HUES64 (cell line): ENCODE measurements at regions not wholly inside any gene's neighbourhood (a gene's known extent, or its start where the extent isn't known, plus 50 kb on each side); places are given as distances from the start of the nearest gene placed in this dataset.

Experiments
- H3K27ac ChIP-seq: 2 replicates; pipeline ENCODE4 v1.7.0; 2013; ENCODE audit warnings: low read depth, low read length, inconsistent platforms
- H3K27me3 ChIP-seq: 2 replicates; pipeline ENCODE4 v1.6.1; 2013; ENCODE audit warnings: mild to moderate bottlenecking, low read length; ENCODE audit not compliant: insufficient read depth
- H3K36me3 ChIP-seq: 2 replicates; pipeline ENCODE4 v1.6.1; 2013; ENCODE audit warnings: mild to moderate bottlenecking, low read length; ENCODE audit not compliant: insufficient read depth
- H3K4me1 ChIP-seq: 2 replicates; pipeline ENCODE4 v1.6.1; 2013; ENCODE audit warnings: mild to moderate bottlenecking, low read length, moderate library complexity; ENCODE audit not compliant: insufficient read depth
- H3K4me3 ChIP-seq: 2 replicates; pipeline ENCODE4 v1.5.1; 2013; ENCODE audit warnings: mild to moderate bottlenecking, low read length, moderate library complexity
- H3K9ac ChIP-seq: 2 replicates; pipeline ENCODE4 v1.6.1; 2013; ENCODE audit warnings: mild to moderate bottlenecking, low read depth, low read length
- H3K9me3 ChIP-seq: 2 replicates; pipeline ENCODE4 v1.6.1; 2013; ENCODE audit warnings: low read depth, low read length; ENCODE audit not compliant: insufficient read depth
- WGBS: fragments of 150-250, 120-280 bp; methylation state at CpG from one replicate; pipeline ENCODE4 v1.1.7; 2013; ENCODE audit warnings: missing lambda C conversion rate; 5-methylcytosine and 5-hydroxymethylcytosine counted together

DNA sequence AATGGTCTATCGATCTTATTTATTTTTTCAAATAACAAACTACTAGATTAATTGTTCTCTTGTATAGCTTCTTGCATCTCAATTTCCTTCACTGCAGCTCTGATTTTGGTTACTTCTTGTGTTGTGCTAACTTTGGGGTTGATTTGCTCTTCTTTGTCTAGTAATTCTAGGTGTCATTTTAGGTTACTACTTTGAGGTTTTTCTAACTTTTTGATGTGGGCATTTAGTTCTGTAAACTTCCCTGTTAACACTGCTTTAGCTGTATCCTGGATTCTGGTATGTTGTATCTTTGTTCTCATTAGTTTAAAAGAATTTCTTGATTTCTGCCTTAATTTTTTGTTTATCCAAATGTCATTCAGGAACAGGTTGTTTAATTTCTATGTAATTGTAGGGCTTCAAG, 1188.0 kb downstream of the DNAJB9 start:
- Histone ChIP-seq H3K4me1 (no peaks in the 10 kb centered on the region), H3K36me3 (no peaks in the 10 kb centered on the region), H3K27me3 (no peaks in the 10 kb centered on the region), H3K9me3 (no peaks in the 10 kb centered on the region), H3K27ac (no peak overlapping the region), H3K4me3 (no peak overlapping the region), H3K9ac (no peak overlapping the region)
- WGBS = no CpG with 5 or more reads among the region's 1 CpG

DNA sequence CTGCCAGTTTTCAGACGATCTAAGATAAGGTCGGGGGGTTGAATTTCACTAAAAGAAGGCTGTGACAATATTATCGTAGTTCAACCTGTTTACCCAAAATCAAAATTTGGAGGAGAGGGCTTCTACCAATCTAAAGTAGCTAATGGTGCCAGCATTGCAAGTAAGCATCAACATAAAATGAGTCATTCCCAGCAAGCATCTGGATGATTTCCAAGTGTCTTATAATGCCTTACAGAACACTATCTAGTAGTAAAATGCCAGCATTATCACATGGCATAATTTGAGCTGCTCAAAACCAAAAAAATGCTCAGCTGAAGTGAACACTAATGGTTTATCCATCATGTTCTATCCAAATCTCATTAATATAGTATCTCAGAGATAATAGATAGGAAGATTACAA, 1193.9 kb downstream of the DNAJB9 start:
- Histone ChIP-seq H3K4me1 (no peaks in the 10 kb centered on the region), H3K27me3 (no peaks in the 10 kb centered on the region), H3K36me3 (no peaks in the 10 kb centered on the region), H3K9ac (no peak overlapping the region), H3K4me3 (no peak overlapping the region), H3K9me3 (no peaks in the 10 kb centered on the region), H3K27ac (no peak overlapping the region)
- 94% methylated on average over 3 of the region's 3 CpGs for WGBS

DNA sequence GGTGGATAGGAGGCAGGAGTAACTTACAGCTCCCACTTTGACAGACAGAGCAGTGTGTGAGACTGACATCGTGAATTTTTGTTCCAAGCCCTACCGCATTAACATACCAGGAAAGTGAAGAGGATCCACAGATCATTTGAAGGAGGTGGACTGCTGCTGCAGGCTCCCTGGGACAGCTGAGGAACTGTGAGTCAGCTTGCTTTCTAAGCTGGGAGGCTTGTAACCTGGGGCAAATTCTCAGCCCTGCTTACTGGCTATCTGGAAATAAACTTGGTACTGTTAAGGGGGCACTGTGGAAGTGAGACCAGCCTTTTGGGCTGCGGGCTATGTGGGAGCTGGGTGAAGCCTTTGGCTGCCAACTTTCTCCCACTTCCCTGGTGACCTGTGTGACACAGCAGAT, 1202.5 kb downstream of the DNAJB9 start:
- WGBS = 91% methylated on average over 3 of the region's 3 CpGs
- Histone ChIP-seq H3K4me3 (no peak overlapping the region), H3K9me3 (no peaks in the 10 kb centered on the region), H3K27ac (no peak overlapping the region), H3K27me3 (no peaks in the 10 kb centered on the region), H3K36me3 (no peaks in the 10 kb centered on the region), H3K4me1 (no peaks in the 10 kb centered on the region), H3K9ac (no peak overlapping the region)

DNA sequence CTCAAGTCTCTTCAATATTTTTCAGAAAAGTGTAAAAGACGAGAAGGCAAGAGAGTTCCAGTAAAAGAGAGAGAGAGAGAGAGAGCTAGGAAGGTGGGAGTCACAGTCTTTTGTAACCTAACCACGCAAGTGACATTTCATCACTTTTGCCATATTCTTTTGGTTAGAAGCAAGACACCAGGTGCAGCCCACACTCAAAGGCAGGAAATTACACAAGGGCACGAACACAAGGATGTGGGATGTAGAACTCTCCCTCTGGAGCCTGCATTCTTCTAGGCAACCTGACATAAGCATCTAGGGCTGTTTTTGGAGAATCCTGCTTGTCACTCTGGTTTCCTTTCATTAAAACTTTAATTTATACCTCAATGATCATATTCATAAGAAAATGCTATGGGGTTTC, 1213.1 kb downstream of the DNAJB9 start:
- Histone ChIP-seq H3K9me3 (no peaks in the 10 kb centered on the region), H3K27ac (no peak overlapping the region), H3K9ac (no peak overlapping the region), H3K27me3 (no peaks in the 10 kb centered on the region), H3K4me1 (no peaks in the 10 kb centered on the region), H3K4me3 (no peak overlapping the region), H3K36me3 (no peaks in the 10 kb centered on the region)
- 89% methylated on average over 3 of the region's 3 CpGs for WGBS

- Histone ChIP-seq H3K4me3 (no peak overlapping the region), H3K9me3 (no peaks in the 10 kb centered on the region), H3K36me3 (no peaks in the 10 kb centered on the region), H3K4me1 (no peaks in the 10 kb centered on the region), H3K27ac (no peak overlapping the region), H3K9ac (no peak overlapping the region), H3K27me3 (no peaks in the 10 kb centered on the region)
These were observed 1236.9 kb downstream of the DNAJB9 start for GRCh38 chr7:109806548-109806947.

DNA sequence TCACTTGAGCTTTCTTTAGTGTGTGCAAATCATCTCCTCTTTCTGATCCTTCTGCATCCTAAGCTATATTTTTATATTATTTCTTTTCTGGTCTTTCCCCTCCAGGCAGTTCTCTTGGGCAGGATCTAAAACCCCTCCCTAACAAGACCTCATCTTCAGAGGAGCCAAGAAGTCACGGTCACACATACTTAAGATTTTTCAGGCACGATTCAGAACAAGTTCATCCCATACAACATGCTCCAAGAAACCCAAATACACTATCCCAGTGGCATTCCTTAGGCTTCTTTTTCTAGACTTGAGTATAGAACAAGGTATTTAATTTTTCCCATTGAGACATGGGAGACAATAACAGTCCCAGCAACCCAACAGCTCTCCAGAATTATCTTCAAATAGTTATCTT, 1251.5 kb downstream of the DNAJB9 start:
- H3K27ac ChIP-seq = no peak overlapping the region
- no peaks in the 10 kb centered on the region for H3K27me3 ChIP-seq
- no peaks in the 10 kb centered on the region for H3K36me3 ChIP-seq
- no peaks in the 10 kb centered on the region for H3K9me3 ChIP-seq
- 92% methylated on average over 2 of the region's 2 CpGs for WGBS
- no peaks in the 10 kb centered on the region for H3K4me1 ChIP-seq
- H3K9ac ChIP-seq = no peak overlapping the region
- no peak overlapping the region for H3K4me3 ChIP-seq

DNA sequence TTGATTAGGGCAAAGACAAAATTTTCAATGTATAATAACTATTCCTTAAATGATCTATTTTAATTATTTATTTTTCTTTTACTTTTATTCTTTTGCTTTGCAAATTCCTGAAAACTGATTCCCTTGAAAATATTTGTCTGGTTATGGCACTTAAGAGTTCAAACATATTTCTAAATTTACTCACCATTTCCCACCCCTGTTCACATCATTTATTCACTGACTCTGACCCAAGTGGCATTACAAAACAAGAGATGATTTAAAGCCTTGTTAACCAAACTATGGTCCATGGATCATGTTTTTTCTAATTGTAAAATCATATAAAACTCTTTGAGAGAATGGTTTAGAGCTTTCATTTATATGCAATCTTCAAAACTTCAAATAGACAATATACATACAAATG, 1256.1 kb upstream of the LRRN3 start:
- Histone ChIP-seq H3K9ac (no peak overlapping the region), H3K4me3 (no peak overlapping the region), H3K4me1 (no peaks in the 10 kb centered on the region), H3K36me3 (no peaks in the 10 kb centered on the region), H3K27ac (no peak overlapping the region), H3K27me3 (no peaks in the 10 kb centered on the region), H3K9me3 (no peaks in the 10 kb centered on the region)

- no peaks in the 10 kb centered on the region for H3K9me3 ChIP-seq
- no peaks in the 10 kb centered on the region for H3K4me1 ChIP-seq
- no peaks in the 10 kb centered on the region for H3K36me3 ChIP-seq
- no peak overlapping the region for H3K27ac ChIP-seq
- H3K9ac ChIP-seq = no peak overlapping the region
- no peak overlapping the region for H3K4me3 ChIP-seq
- no peaks in the 10 kb centered on the region for H3K27me3 ChIP-seq
These were observed 1255.3 kb upstream of the LRRN3 start for GRCh38 chr7:109835577-109835976.

GRCh38 chr7:109836016-109836415, 1254.9 kb upstream of the LRRN3 start:
- H3K9me3 ChIP-seq = no peaks in the 10 kb centered on the region
- H3K36me3 ChIP-seq = no peaks in the 10 kb centered on the region
- no peaks in the 10 kb centered on the region for H3K4me1 ChIP-seq
- no peaks in the 10 kb centered on the region for H3K27me3 ChIP-seq
- H3K9ac ChIP-seq = no peak overlapping the region
- WGBS = 92% methylated on average over 2 of the region's 3 CpGs
- H3K4me3 ChIP-seq = no peak overlapping the region
- no peak overlapping the region for H3K27ac ChIP-seq

GRCh38 chr7:109842386-109842785, 1248.5 kb upstream of the LRRN3 start:
- H3K27me3 ChIP-seq = no peaks in the 10 kb centered on the region
- 93% methylated on average over 4 of the region's 4 CpGs for WGBS
- no peaks in the 10 kb centered on the region for H3K36me3 ChIP-seq
- no peak overlapping the region for H3K4me3 ChIP-seq
- no peak overlapping the region for H3K27ac ChIP-seq
- H3K9ac ChIP-seq = no peak overlapping the region
- H3K4me1 ChIP-seq = peaks cover 3% of the 10 kb centered on the region; the same call in 1 of the 2 replicates
- no peaks in the 10 kb centered on the region for H3K9me3 ChIP-seq

- H3K4me3 ChIP-seq = no peak overlapping the region
- peaks cover 3% of the 10 kb centered on the region; the same call in 1 of the 2 replicates for H3K4me1 ChIP-seq
- H3K27ac ChIP-seq = no peak overlapping the region
- H3K9ac ChIP-seq = no peak overlapping the region
- no peaks in the 10 kb centered on the region for H3K27me3 ChIP-seq
- no peaks in the 10 kb centered on the region for H3K9me3 ChIP-seq
- no peaks in the 10 kb centered on the region for H3K36me3 ChIP-seq
These were observed 1246.6 kb upstream of the LRRN3 start for GRCh38 chr7:109844362-109844761.

GRCh38 chr7:109864230-109864629, 1226.7 kb upstream of the LRRN3 start:
- no peaks in the 10 kb centered on the region for H3K9me3 ChIP-seq
- no peaks in the 10 kb centered on the region for H3K27me3 ChIP-seq
- H3K4me3 ChIP-seq = no peak overlapping the region
- peaks cover 9% of the 10 kb centered on the region; the same call in 1 of the 2 replicates for H3K4me1 ChIP-seq
- H3K27ac ChIP-seq = no peak overlapping the region
- H3K9ac ChIP-seq = no peak overlapping the region
- H3K36me3 ChIP-seq = no peaks in the 10 kb centered on the region
